C4-2B (cell line): ENCODE measurements at regions not wholly inside any gene's neighbourhood (a gene's known extent, or its start where the extent isn't known, plus 50 kb on each side); places are given as distances from the start of the nearest gene placed in this dataset.
"Not testable (repeated sequence)": the region's sequence is repeated elsewhere in the genome, so short reads cannot be mapped to it uniquely, and the experiment has no call there.

Source experiments
- H3K27ac ChIP-seq: fragments of 450-650 bp; 2 replicates; pipeline ENCODE4 v1.5.1; 2017
- CTCF ChIP-seq: fragments of 450-650 bp; conservative IDR thresholded peaks from 2 replicates; pipeline ENCODE4 v1.5.1; 2017; ENCODE audit warnings: mild to moderate bottlenecking
- ZFX ChIP-seq: fragments of 450-650 bp; IDR thresholded peaks from 2 replicates; pipeline ENCODE4 v1.6.1; 2017

GRCh38 chr6:121726596-121726995 is 291.1 kb downstream of the GJA1 start:
- no peak overlapping the region for H3K27ac ChIP-seq
- no peak for TF ChIP-seq CTCF
- TF ChIP-seq ZFX, result no peak

- TF ChIP-seq CTCF (no peak), ZFX (no peak)
- no peak overlapping the region for H3K27ac ChIP-seq
These were observed 295.2 kb downstream of the GJA1 start for GRCh38 chr6:121730616-121731015.

GRCh38 chr6:121731381-121731780 is 295.9 kb downstream of the GJA1 start:
- no peak for TF ChIP-seq CTCF
- no peak for TF ChIP-seq ZFX

GRCh38 chr6:121732641-121733040 is 297.2 kb downstream of the GJA1 start:
- H3K27ac ChIP-seq, result no peak overlapping the region
- TF ChIP-seq CTCF (no peak), ZFX (no peak)

More at GRCh38 chr6:121731381-121731780, 295.9 kb downstream of the GJA1 start:
- no peak overlapping the region for H3K27ac ChIP-seq

GRCh38 chr6:121733234-121733633 is 297.8 kb downstream of the GJA1 start:
- TF ChIP-seq CTCF (no peak), ZFX (no peak)

GRCh38 chr6:121740188-121740587 is 304.7 kb downstream of the GJA1 start:
- H3K27ac ChIP-seq, result not testable (repeated sequence)

More at GRCh38 chr6:121733234-121733633, 297.8 kb downstream of the GJA1 start:
- no peak overlapping the region for H3K27ac ChIP-seq

GRCh38 chr6:121743691-121744090 is 308.2 kb downstream of the GJA1 start:
- TF ChIP-seq ZFX (no peak), CTCF (no peak)
- H3K27ac ChIP-seq, result no peak overlapping the region

- no peak overlapping the region for H3K27ac ChIP-seq
- TF ChIP-seq ZFX, result no peak
- TF ChIP-seq CTCF, result no peak
These were observed 312.9 kb downstream of the GJA1 start for GRCh38 chr6:121748376-121748775.
